ENCODE measurements at regions not wholly inside any gene's neighbourhood (a gene's known extent, or its start where the extent isn't known, plus 50 kb on each side); places are given as distances from the start of the nearest gene placed in this dataset.

GRCh38 chr3:117556646-117557407 lies 847.2 kb downstream of the TUSC7 start:
- Histone ChIP-seq H3K9me3 (no peaks in the 10 kb centered on the region), H3K4me1 (no peaks in the 10 kb centered on the region), H3K27me3 (no peaks in the 10 kb centered on the region), H3K4me3 (no peak overlapping the region), H3K9ac (ENCODE audit: low read depth in 2 of 2, low read length in 2 of 2) (no peak overlapping the region), H3K27ac (no peak overlapping the region), H3K36me3 (no peaks in the 10 kb centered on the region)
- DNase-seq, result no peak
- intact Hi-C loops (cut with DNase I), result no loop called here
- no peak for TF ChIP-seq CTCF (IDR thresholded peaks at IDR 0.05)

- no peak overlapping the region for H3K9ac ChIP-seq (ENCODE audit: low read depth in 2 of 2, low read length in 2 of 2)
- no peak overlapping the region for H3K4me3 ChIP-seq
- H3K9me3 ChIP-seq, result no peaks in the 10 kb centered on the region
- H3K27ac ChIP-seq, result no peak overlapping the region
- no peaks in the 10 kb centered on the region for H3K4me1 ChIP-seq
- no peak for DNase-seq
- intact Hi-C loops (cut with DNase I), result no loop called here
- H3K36me3 ChIP-seq, result no peaks in the 10 kb centered on the region
- TF ChIP-seq CTCF (IDR thresholded peaks at IDR 0.05), result no peak
- no peaks in the 10 kb centered on the region for H3K27me3 ChIP-seq
These were observed 848.0 kb downstream of the TUSC7 start for GRCh38 chr3:117557464-117558090.

- Histone ChIP-seq H3K9ac (ENCODE audit: low read depth in 2 of 2, low read length in 2 of 2) (no peak overlapping the region), H3K27ac (no peak overlapping the region), H3K36me3 (no peaks in the 10 kb centered on the region), H3K4me3 (no peak overlapping the region), H3K9me3 (no peaks in the 10 kb centered on the region), H3K4me1 (no peaks in the 10 kb centered on the region), H3K27me3 (no peaks in the 10 kb centered on the region)
- TF ChIP-seq CTCF (IDR thresholded peaks at IDR 0.05), result no peak
- intact Hi-C loops (cut with DNase I), result no loop called here
- DNase-seq, result no peak
These were observed 849.1 kb downstream of the TUSC7 start for GRCh38 chr3:117558681-117559080.

- no peak for DNase-seq
- no peak for TF ChIP-seq CTCF (IDR thresholded peaks at IDR 0.05)
- H3K9ac ChIP-seq (ENCODE audit: low read depth in 2 of 2, low read length in 2 of 2), result no peak overlapping the region
- H3K4me3 ChIP-seq, result no peak overlapping the region
- no peaks in the 10 kb centered on the region for H3K27me3 ChIP-seq
- no peak overlapping the region for H3K27ac ChIP-seq
- no peaks in the 10 kb centered on the region for H3K4me1 ChIP-seq
- intact Hi-C loops (cut with DNase I), result no loop called here
- H3K36me3 ChIP-seq, result no peaks in the 10 kb centered on the region
- H3K9me3 ChIP-seq, result no peaks in the 10 kb centered on the region
These were observed 852.4 kb downstream of the TUSC7 start for GRCh38 chr3:117562000-117562399.

GRCh38 chr3:117563063-117563462 lies 853.5 kb downstream of the TUSC7 start:
- H3K27me3 ChIP-seq, result no peaks in the 10 kb centered on the region
- H3K36me3 ChIP-seq, result no peaks in the 10 kb centered on the region
- no peak overlapping the region for H3K9ac ChIP-seq (ENCODE audit: low read depth in 2 of 2, low read length in 2 of 2)
- no peak for DNase-seq
- no peak for TF ChIP-seq CTCF (IDR thresholded peaks at IDR 0.05)
- H3K9me3 ChIP-seq, result no peaks in the 10 kb centered on the region
- no peak overlapping the region for H3K27ac ChIP-seq
- intact Hi-C loops (cut with DNase I), result no loop called here
- no peak overlapping the region for H3K4me3 ChIP-seq
- H3K4me1 ChIP-seq, result no peaks in the 10 kb centered on the region

Measured in colonic mucosa (tissue), 4 donors.